K562 (cell line): ENCODE measurements at regions not wholly inside any gene's neighbourhood (a gene's known extent, or its start where the extent isn't known, plus 50 kb on each side); places are given as distances from the start of the nearest gene placed in this dataset.

Experiments
- ATF2 ChIP-seq: sonication (generic); formaldehyde crosslinking; IDR thresholded peaks from 2 replicates; pipeline ENCODE4 v1.8.1; 2022; ENCODE audit warnings: missing genetic modification reagents
- COPS2 ChIP-seq: fragments of 450-650 bp; conservative IDR thresholded peaks from 2 replicates; pipeline ENCODE4 v1.6.1; 2016; ENCODE audit warnings: mild to moderate bottlenecking, moderate library complexity
- CTCF ChIP-seq, 3 experiments: IDR thresholded peaks in 2 of 3; conservative IDR thresholded peaks in 1 of 3; 2 replicates each; pipeline ENCODE4 v1.5.1; 2011 to 2012; ENCODE audit warnings: low read length in 3 of 3, mild to moderate bottlenecking in 3 of 3, control low read depth in 2 of 3, improper control_type of control experiment in 1 of 3, inconsistent platforms in 1 of 3, low read depth in 1 of 3, mixed read lengths in 1 of 3, moderate library complexity in 1 of 3; ENCODE audit not compliant: insufficient read depth in 2 of 3
- CTCFL ChIP-seq: IDR thresholded peaks from 2 replicates; pipeline ENCODE4 v1.6.1; 2011; ENCODE audit warnings: borderline replicate concordance, low read depth, mild to moderate bottlenecking, moderate library complexity, low read length; ENCODE audit not compliant: insufficient read depth, poor library complexity, severe bottlenecking
- ETV1 ChIP-seq: fragments of 450-650 bp; conservative IDR thresholded peaks from 2 replicates; pipeline ENCODE4 v1.6.1; 2016; ENCODE audit warnings: missing genetic modification characterization, control low read depth, low read depth, missing compliant biosample characterization
- GABPA ChIP-seq: fragments of 200-800 bp; sonication (Bioruptor generic); conservative IDR thresholded peaks from 2 replicates; pipeline ENCODE4 v1.6.1; 2016; ENCODE audit warnings: low read depth, missing genetic modification characterization, missing compliant biosample characterization
- HMG20A ChIP-seq: fragments of 450-650 bp; formaldehyde crosslinking; conservative IDR thresholded peaks from 2 replicates; pipeline ENCODE4 v1.4.0; 2020; ENCODE audit warnings: mild to moderate bottlenecking, mixed read lengths
- HNRNPLL ChIP-seq: fragments of 200-400 bp; formaldehyde crosslinking; IDR thresholded peaks from 2 replicates; pipeline ENCODE4 v1.6.1; 2017; ENCODE audit warnings: low read length, low read depth, mild to moderate bottlenecking; ENCODE audit not compliant: poor library complexity, severe bottlenecking
- KAT7 ChIP-seq: sonication (generic); formaldehyde crosslinking; IDR thresholded peaks from 2 replicates; pipeline ENCODE4 v1.8.0; 2022; ENCODE audit warnings: missing genetic modification reagents, mild to moderate bottlenecking, borderline replicate concordance
- KDM4B ChIP-seq, 2 experiments: fragments of 450-650 bp in 1 of 2; sonication (generic) in 1 of 2; IDR thresholded peaks; 2 replicates each; pipeline ENCODE4 v1.6.1; 2016 to 2017; ENCODE audit warnings: borderline replicate concordance in 2 of 2, antibody characterized with exemption in 1 of 2, low read depth in 1 of 2, mild to moderate bottlenecking in 1 of 2
- MAFF ChIP-seq: IDR thresholded peaks from 2 replicates; pipeline ENCODE4 v1.6.1; 2012; ENCODE audit warnings: low read length, improper control_type of control experiment
- NRF1 ChIP-seq, 2 experiments: fragments of 450-650 bp; IDR thresholded peaks in 1 of 2; conservative IDR thresholded peaks in 1 of 2; 2 replicates each; pipeline ENCODE4 v1.6.1; 2014; ENCODE audit warnings: mild to moderate bottlenecking in 2 of 2
- PTTG1 ChIP-seq: fragments of 450-650 bp; IDR thresholded peaks from 2 replicates; pipeline ENCODE4 v1.6.1; 2016; ENCODE audit warnings: low read depth, mild to moderate bottlenecking, missing genetic modification characterization, missing compliant biosample characterization
- RCOR1 ChIP-seq, 2 experiments: IDR thresholded peaks; 2 replicates each; pipeline ENCODE4 v1.6.1; 2012; ENCODE audit warnings: low read depth in 2 of 2, low read length in 2 of 2, borderline replicate concordance in 1 of 2, improper control_type of control experiment in 1 of 2
- RFX1 ChIP-seq: fragments of 450-650 bp; IDR thresholded peaks from 2 replicates; pipeline ENCODE4 v1.6.1; 2016; ENCODE audit warnings: mild to moderate bottlenecking, moderate library complexity
- ZKSCAN8 ChIP-seq: fragments of 200-800 bp; sonication (Bioruptor generic); IDR thresholded peaks from 2 replicates; pipeline ENCODE4 v1.6.1; 2016; ENCODE audit warnings: missing genetic modification characterization, missing compliant biosample characterization

- no peak for TF ChIP-seq HMG20A
- TF ChIP-seq COPS2: no peak
- no peak for TF ChIP-seq ZKSCAN8 (CRISPR knock-in tag)
- 0 out of 4 replicates have a peak, but pooled peaks of 1 of the 2 experiments have one; percentile 24 for TF ChIP-seq RCOR1 (IDR thresholded peaks at IDR 0.05; ENCODE audit: borderline replicate concordance in 1 of 2, low read depth in 2 of 2, low read length in 2 of 2)
- TF ChIP-seq HNRNPLL: no peak
- TF ChIP-seq NRF1 (conservative IDR thresholded peaks at IDR 0.05 in 1 of 2, IDR thresholded peaks at IDR 0.05 in 1 of 2): peak; percentile 90 to 91
- TF ChIP-seq MAFF: no peak
- no peak for TF ChIP-seq KAT7 (CRISPR knock-in tag)
- peak; percentile 8 for TF ChIP-seq CTCFL
- TF ChIP-seq ETV1 (tag): no peak
- no peak for TF ChIP-seq GABPA (tag)
- TF ChIP-seq PTTG1: no peak
- TF ChIP-seq CTCF (IDR thresholded peaks at IDR 0.05 in 2 of 3, conservative IDR thresholded peaks at IDR 0.05 in 1 of 3; ENCODE audit: insufficient read depth in 2 of 3, low read depth in 1 of 3, low read length in 3 of 3): peak; percentile 47 to 51 (median 50); a peak in 5 of 6 replicates
- no peak for TF ChIP-seq ATF2 (CRISPR knock-in tag)
- TF ChIP-seq KDM4B (IDR thresholded peaks at IDR 0.05; ENCODE audit: borderline replicate concordance in 2 of 2, low read depth in 1 of 2): no peak
- no peak for TF ChIP-seq RFX1
Observed at GRCh38 chr10:125370578-125370977, 210.2 kb upstream of the CTBP2 start (continued).
